ENCODE measurements at regions not wholly inside any gene's neighbourhood (a gene's known extent, or its start where the extent isn't known, plus 50 kb on each side); places are given as distances from the start of the nearest gene placed in this dataset.
A peak's percentile ranks its signal among the peaks of the same experiment; 100 is the strongest.

GRCh38 chr1:168473126-168473525, 70.7 kb downstream of the XCL2 start:
- TF ChIP-seq CTCF (IDR thresholded peaks at IDR 0.05), result no peak
- no peak for TF ChIP-seq POLR2A (IDR thresholded peaks at IDR 0.05)
- intact Hi-C loops (cut with DNase I; ENCODE audit: low total_unique reads), result no loop called here
- H3K4me3 ChIP-seq (ENCODE audit: low read depth, poor library complexity, severe bottlenecking), result no peak overlapping the region
- DNase-seq (ENCODE audit: low spot score in 2 of 2), result no peak

GRCh38 chr1:168472223-168472622, 71.6 kb downstream of the XCL2 start:
- no peak overlapping the region for H3K4me3 ChIP-seq (ENCODE audit: low read depth, poor library complexity, severe bottlenecking)
- TF ChIP-seq CTCF (IDR thresholded peaks at IDR 0.05) (no peak), POLR2A (IDR thresholded peaks at IDR 0.05) (no peak)
- DNase-seq (ENCODE audit: low spot score in 2 of 2), result no peak
- WGBS, 2 donors, result 52 to 63% methylated on average over 2 of the region's 2 CpGs
- intact Hi-C loops (cut with DNase I; ENCODE audit: low total_unique reads), result no loop called here

- 44 to 57% methylated on average over 1 of the region's 1 CpG for WGBS, 2 donors
- TF ChIP-seq POLR2A (IDR thresholded peaks at IDR 0.05) (no peak), CTCF (IDR thresholded peaks at IDR 0.05) (no peak)
- peak in 1 of 2 donors; percentile 31 for DNase-seq (ENCODE audit: low spot score in 2 of 2)
- intact Hi-C loops (cut with DNase I; ENCODE audit: low total_unique reads), result no loop called here
- H3K4me3 ChIP-seq (ENCODE audit: low read depth, poor library complexity, severe bottlenecking), result no peak overlapping the region
Observed at GRCh38 chr1:168470901-168471431, 72.8 kb downstream of the XCL2 start.

GRCh38 chr1:168469690-168470089, 74.1 kb downstream of the XCL2 start:
- TF ChIP-seq POLR2A (IDR thresholded peaks at IDR 0.05) (no peak), CTCF (IDR thresholded peaks at IDR 0.05) (no peak)
- peak; percentile 78 to 94 for DNase-seq (ENCODE audit: low spot score in 2 of 2)
- H3K4me3 ChIP-seq (ENCODE audit: low read depth, poor library complexity, severe bottlenecking), result no peak overlapping the region
- intact Hi-C loops (cut with DNase I; ENCODE audit: low total_unique reads), result no loop called here
- 28% methylated on average over 6 of the region's 6 CpGs for WGBS, 2 donors

- no peak overlapping the region for H3K4me3 ChIP-seq (ENCODE audit: low read depth, poor library complexity, severe bottlenecking)
- no peak for DNase-seq (ENCODE audit: low spot score in 2 of 2)
- intact Hi-C loops (cut with DNase I; ENCODE audit: low total_unique reads), result no loop called here
- no peak for TF ChIP-seq CTCF (IDR thresholded peaks at IDR 0.05)
- no peak for TF ChIP-seq POLR2A (IDR thresholded peaks at IDR 0.05)
Observed at GRCh38 chr1:168468822-168469221, 75.0 kb downstream of the XCL2 start.

GRCh38 chr1:168468042-168468809, 75.6 kb downstream of the XCL2 start:
- DNase-seq (ENCODE audit: low spot score in 2 of 2), result no peak
- TF ChIP-seq POLR2A (IDR thresholded peaks at IDR 0.05) (no peak), CTCF (IDR thresholded peaks at IDR 0.05) (no peak)
- intact Hi-C loops (cut with DNase I; ENCODE audit: low total_unique reads), result no loop called here
- H3K4me3 ChIP-seq (ENCODE audit: low read depth, poor library complexity, severe bottlenecking), result no peak overlapping the region
- WGBS, 2 donors, result 61 to 65% methylated on average over 5 of the region's 5 CpGs
